ENCODE measurements at regions not wholly inside any gene's neighbourhood (a gene's known extent, or its start where the extent isn't known, plus 50 kb on each side); places are given as distances from the start of the nearest gene placed in this dataset.

GRCh38 chr5:105428451-105429380 lies 1866.1 kb upstream of the NUDT12 start:
- Histone ChIP-seq H3K4me1 (ENCODE audit: control insufficient read depth, extremely low read depth, insufficient read depth, low read length) (no peaks in the 10 kb centered on the region), H3K27me3 (ENCODE audit: control insufficient read depth in 2 of 2, insufficient read depth in 2 of 2, low read length in 2 of 2) (no peaks in the 10 kb centered on the region), H3K36me3 (ENCODE audit: control insufficient read depth in 2 of 2, extremely low read depth in 1 of 2, insufficient read depth in 2 of 2, low read length in 2 of 2) (no peaks in the 10 kb centered on the region), H3K79me2 (ENCODE audit: control insufficient read depth, insufficient read depth, low read length) (no peaks in the 10 kb centered on the region), H3K9me1 (replicated peaks; ENCODE audit: control insufficient read depth, extremely low read depth, insufficient read depth, low read length) (no peaks in the 10 kb centered on the region), H4K20me1 (replicated peaks; ENCODE audit: control insufficient read depth, extremely low read depth, insufficient read depth, low read length) (no peaks in the 10 kb centered on the region), H3K9ac (replicated peaks; ENCODE audit: extremely low read depth, insufficient read depth, low read length) (no peak overlapping the region), H3K4me2 (ENCODE audit: insufficient read depth, low read length) (no peak overlapping the region), H3K9me3 (replicated peaks; ENCODE audit: control insufficient read depth, insufficient read depth, low read length) (no peaks in the 10 kb centered on the region), H3K27ac (ENCODE audit: insufficient read depth, low read depth, low read length) (no peak overlapping the region), H3K4me3 (replicated peaks in 1 of 3; ENCODE audit: insufficient read depth in 1 of 3, low read depth in 1 of 3, low read length in 3 of 3) (no peak overlapping the region), H2AFZ (ENCODE audit: low read depth, low read length) (no peak overlapping the region)
- no peak for TF ChIP-seq MYC (IDR thresholded peaks at IDR 0.05; ENCODE audit: low read depth, low read length)
- TF ChIP-seq GATA2 (IDR thresholded peaks at IDR 0.05; ENCODE audit: insufficient read depth, insufficient read length, low read depth, low read length) = no peak
- no peak for TF ChIP-seq CTCF (IDR thresholded peaks at IDR 0.05; ENCODE audit: extremely low read depth in 1 of 2, insufficient read depth in 1 of 2, low read depth in 1 of 2, low read length in 2 of 2)
- TF ChIP-seq JUN (IDR thresholded peaks at IDR 0.05; ENCODE audit: borderline replicate concordance, insufficient read depth, insufficient read length, low read depth) = no peak
- TF ChIP-seq POLR2A (IDR thresholded peaks at IDR 0.05; ENCODE audit: low read depth, low read length) = no peak
- no peak for TF ChIP-seq EZH2 (IDR thresholded peaks at IDR 0.05; ENCODE audit: borderline replicate concordance, low read depth, low read length, severe bottlenecking)
- TF ChIP-seq POLR2AphosphoS5 (IDR thresholded peaks at IDR 0.05; ENCODE audit: insufficient read depth, low read depth, low read length) = no peak
- TF ChIP-seq MAX (IDR thresholded peaks at IDR 0.05; ENCODE audit: insufficient read depth, insufficient read length) = no peak
- no peak for TF ChIP-seq FOS (IDR thresholded peaks at IDR 0.05; ENCODE audit: borderline replicate concordance, insufficient read depth, low read length)
- CTCF ChIA-PET = no interaction called here
- DNase-seq (ENCODE audit: low read depth, low spot score) (no peak), FAIRE-seq (no peak)
- dilution Hi-C loops (cut with MboI; ENCODE audit: extremely low pct_ligation_motif_present, low sequenced_read_pairs) (no loop called here), intact Hi-C loops (cut with micrococcal nuclease) (no loop called here)
- BruUV-seq (replicated peaks) = no TSS peak
- POLR2A ChIA-PET = no interaction called here

All from endothelial cell of umbilical vein (primary cell).